Activated naive CD4-positive, alpha-beta T cell treated with anti-CD3 and anti-CD28 coated beads, Interleukin-2, amount 10 ng/mL, durations not matched to agents 7 days and 5 days (primary cell): ENCODE measurements at regions not wholly inside any gene's neighbourhood (a gene's known extent, or its start where the extent isn't known, plus 50 kb on each side); places are given as distances from the start of the nearest gene placed in this dataset.
"Not testable (repeated sequence)": the region's sequence is repeated elsewhere in the genome, so short reads cannot be mapped to it uniquely, and the experiment has no call there.

Experiments
- CTCF ChIA-PET: fragments of 350-600 bp; sonication (Branson Sonifier 250); formaldehyde crosslinking; loops from one replicate; lab custom pipeline; 2021; ENCODE audit warnings: antibody characterized with exemption; lab: Charles Lee
- DNase-seq: peaks from one replicate; pipeline ENCODE4 v3.0.0-alpha.2; 2020
- H3K27ac Mint-ChIP-seq: one replicate; pipeline ENCODE4 v1.8.0; 2021; ENCODE audit warnings: mild to moderate bottlenecking, moderate library complexity, mixed read lengths
- H3K27me3 Mint-ChIP-seq: one replicate; pipeline ENCODE4 v1.8.0; 2021; ENCODE audit warnings: mild to moderate bottlenecking, mixed read lengths
- H3K36me3 Mint-ChIP-seq: one replicate; pipeline ENCODE4 v1.8.0; 2021; ENCODE audit warnings: mixed read lengths
- H3K4me1 Mint-ChIP-seq: one replicate; pipeline ENCODE4 v1.8.0; 2021; ENCODE audit warnings: mixed read lengths
- H3K4me3 Mint-ChIP-seq: one replicate; pipeline ENCODE4 v1.8.0; 2021; ENCODE audit warnings: mild to moderate bottlenecking, moderate library complexity, mixed read lengths
- H3K9me3 Mint-ChIP-seq: one replicate; pipeline ENCODE4 v1.8.0; 2021; ENCODE audit warnings: mixed read lengths

DNA sequence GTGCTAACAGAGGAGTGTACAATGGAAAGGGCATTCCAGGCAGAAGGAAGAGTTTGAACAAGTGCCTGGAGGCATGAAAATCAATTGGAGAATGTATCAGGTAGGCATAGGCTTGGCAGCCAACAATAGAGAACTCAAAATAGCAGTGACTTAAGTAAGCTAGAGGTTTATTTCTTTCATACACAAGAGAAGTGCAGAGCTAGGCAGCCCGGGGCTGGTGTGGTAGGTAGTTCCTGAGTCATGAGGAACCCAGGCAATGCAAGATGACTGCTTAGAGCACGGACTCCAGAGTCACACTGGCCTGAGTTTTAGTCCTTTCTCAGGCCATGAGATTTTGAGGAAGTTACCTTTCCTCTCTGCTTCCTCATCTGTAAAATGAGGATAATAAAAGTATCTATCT, 74.8 kb upstream of the LRRN2 start:
- CTCF ChIA-PET, result interaction anchor here (1.0 to 3.9 kb wide), 4 partner anchors 13 to 257 kb away, joined by 3 to 23 read pairs (median 8); no protein-coding TSS in a partner anchor
- Mint-ChIP-seq H3K4me1 (peaks cover 9% of the 10 kb centered on the region), H3K36me3 (no peaks in the 10 kb centered on the region), H3K27ac (no peak overlapping the region), H3K9me3 (no peaks in the 10 kb centered on the region), H3K27me3 (peaks cover 43% of the 10 kb centered on the region), H3K4me3 (no peak overlapping the region)
- no peak for DNase-seq

DNA sequence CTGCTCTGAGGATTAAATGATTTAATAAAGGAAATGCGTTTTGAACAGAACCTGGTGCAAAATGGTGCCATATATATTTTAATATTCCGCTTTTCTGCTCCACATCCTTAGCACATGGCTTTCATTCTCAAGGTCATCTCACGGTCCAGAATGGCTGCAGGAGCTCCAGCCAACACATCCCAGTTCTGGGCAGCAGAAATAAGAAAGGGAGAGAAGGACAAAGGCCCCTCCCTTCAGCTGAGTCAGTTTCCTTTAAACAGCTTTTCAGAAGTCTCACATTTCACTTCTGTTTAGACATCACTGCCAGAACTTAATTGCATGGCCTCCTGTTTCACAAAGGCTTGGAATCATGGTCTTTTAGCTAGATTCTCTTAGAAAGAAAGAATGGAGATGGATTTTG, 75.2 kb upstream of the LRRN2 start:
- Mint-ChIP-seq H3K4me1 (peaks cover 9% of the 10 kb centered on the region), H3K27ac (no peak overlapping the region), H3K4me3 (no peak overlapping the region), H3K36me3 (no peaks in the 10 kb centered on the region), H3K27me3 (peaks cover 47% of the 10 kb centered on the region), H3K9me3 (no peaks in the 10 kb centered on the region)
- CTCF ChIA-PET, result interaction anchor here (1.0 to 3.9 kb wide), 6 partner anchors 14 to 330 kb away, joined by 3 to 23 read pairs (median 8); no protein-coding TSS in a partner anchor
- no peak for DNase-seq

DNA sequence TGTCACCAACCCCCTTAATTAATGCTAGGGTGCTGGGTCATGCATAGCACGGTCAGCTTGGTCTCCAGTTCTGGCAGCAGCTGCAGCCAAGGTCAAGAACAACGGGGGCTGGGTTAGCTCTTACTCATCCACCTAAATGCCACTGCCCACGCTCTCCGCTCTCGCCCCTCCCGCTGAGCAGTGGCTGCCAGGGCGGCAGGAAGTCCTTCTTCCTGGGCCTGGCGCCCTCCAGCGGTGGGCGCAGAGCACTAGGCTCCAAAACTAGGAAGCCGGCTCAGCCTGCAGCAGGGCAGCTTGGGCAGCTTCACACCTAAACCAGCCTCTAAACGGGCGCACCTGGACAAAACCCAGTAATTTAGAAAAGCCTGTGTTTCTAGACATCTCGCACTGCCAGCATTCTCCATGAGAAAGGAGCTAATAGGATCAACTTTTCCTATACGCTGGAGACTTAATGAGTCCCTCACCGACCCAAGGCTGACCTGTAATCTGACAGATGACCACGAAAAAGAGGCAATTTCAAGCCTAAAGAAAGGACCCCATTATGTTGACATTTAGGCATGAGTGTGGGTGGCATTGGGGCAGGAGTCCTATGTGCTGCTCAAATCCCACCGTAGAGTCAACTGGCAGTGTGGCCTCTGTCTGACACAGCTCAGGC, 78.4 kb upstream of the LRRN2 start:
- CTCF ChIA-PET, result interaction anchor here (0.6 to 4.8 kb wide), 44 partner anchors 9 to 365 kb away, joined by 3 to 92 read pairs (median 4); partner anchors contain the start of gene MDM4
- peak; percentile 84 for DNase-seq
- H3K4me3 Mint-ChIP-seq, result peak overlapping the region; percentile 8

DNA sequence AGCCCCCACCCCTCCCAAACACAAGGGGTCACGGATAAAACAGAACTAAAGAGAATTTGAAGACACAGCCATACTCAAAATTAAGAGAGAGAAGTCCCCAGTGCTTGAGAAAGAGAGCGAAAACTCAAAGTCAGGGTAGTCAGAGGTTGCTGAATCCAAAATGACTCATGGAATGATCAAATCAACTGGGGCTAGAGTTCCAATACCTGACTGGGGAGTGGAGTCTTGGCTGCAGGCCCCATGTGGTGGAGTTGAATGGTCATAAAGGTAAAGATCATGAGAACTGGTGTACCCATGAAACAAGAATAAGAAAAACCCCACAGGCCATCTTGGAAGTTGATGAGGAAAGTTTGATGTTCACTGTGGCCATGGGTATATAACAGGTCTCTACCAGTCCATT, 84.5 kb upstream of the LRRN2 start:
- H3K36me3 Mint-ChIP-seq, result no peaks in the 10 kb centered on the region
- DNase-seq, result no peak
- no peaks in the 10 kb centered on the region for H3K9me3 Mint-ChIP-seq
- peaks cover 63% of the 10 kb centered on the region for H3K27me3 Mint-ChIP-seq
- H3K27ac Mint-ChIP-seq, result no peak overlapping the region
- no peaks in the 10 kb centered on the region for H3K4me1 Mint-ChIP-seq
- CTCF ChIA-PET, result interaction anchor here (1.5 to 3.6 kb wide), 2 partner anchors 22 to 37 kb away, joined by 4 to 9 read pairs; no protein-coding TSS in a partner anchor
- no peak overlapping the region for H3K4me3 Mint-ChIP-seq

More for the DNA sequence above, 78.4 kb upstream of the LRRN2 start:
- H3K36me3 Mint-ChIP-seq, result no peaks in the 10 kb centered on the region
- H3K27ac Mint-ChIP-seq, result no peak overlapping the region
- peaks cover 49% of the 10 kb centered on the region for H3K27me3 Mint-ChIP-seq
- peaks cover 9% of the 10 kb centered on the region for H3K4me1 Mint-ChIP-seq
- no peaks in the 10 kb centered on the region for H3K9me3 Mint-ChIP-seq

DNA sequence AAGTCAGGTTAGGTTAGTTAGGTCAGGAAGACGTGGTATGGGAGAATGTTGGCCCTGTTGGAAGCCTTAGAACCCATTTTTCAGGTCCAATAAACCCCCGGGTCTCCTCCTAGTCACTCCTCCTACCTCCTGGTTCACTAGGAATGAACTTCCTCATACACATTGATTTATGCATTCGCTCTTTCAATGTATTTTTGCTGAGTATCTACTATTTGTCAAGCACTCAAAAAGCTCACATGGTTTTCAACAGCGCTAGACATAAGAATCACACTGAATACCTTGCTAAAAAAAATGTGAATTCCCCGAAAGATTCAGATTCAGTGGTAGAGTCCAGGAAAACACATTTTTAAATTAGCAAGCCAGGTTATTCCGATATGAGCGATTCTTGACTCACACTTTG, 85.8 kb upstream of the LRRN2 start:
- Mint-ChIP-seq H3K4me3 (no peak overlapping the region), H3K27ac (no peak overlapping the region), H3K27me3 (peaks cover 65% of the 10 kb centered on the region), H3K36me3 (no peaks in the 10 kb centered on the region), H3K4me1 (no peaks in the 10 kb centered on the region), H3K9me3 (no peaks in the 10 kb centered on the region)
- no peak for DNase-seq
- CTCF ChIA-PET, result interaction anchor here (1.6 to 3.6 kb wide), 2 partner anchors 21 to 36 kb away, joined by 4 to 9 read pairs; no protein-coding TSS in a partner anchor

DNA sequence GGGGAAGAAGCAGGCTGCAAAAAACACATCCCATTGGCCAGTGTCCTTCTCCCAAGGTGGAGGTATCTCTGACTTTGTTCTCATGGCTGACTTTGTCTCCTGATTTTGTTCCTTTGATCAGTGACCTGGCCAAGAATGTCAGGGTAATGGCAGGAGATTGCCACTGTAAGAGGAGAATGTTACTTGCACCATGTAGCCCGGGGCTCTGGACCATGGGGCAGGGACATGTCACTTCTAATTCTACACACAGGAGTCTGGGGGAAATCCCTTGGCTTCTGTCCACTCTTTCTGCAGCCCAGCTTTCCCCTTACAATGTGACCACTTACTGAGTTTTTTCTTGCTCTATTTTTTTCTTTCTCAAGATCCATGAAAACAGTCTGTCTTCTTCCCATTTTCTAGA, 87.7 kb upstream of the LRRN2 start:
- peaks cover 67% of the 10 kb centered on the region for H3K27me3 Mint-ChIP-seq
- no peak overlapping the region for H3K27ac Mint-ChIP-seq

DNA sequence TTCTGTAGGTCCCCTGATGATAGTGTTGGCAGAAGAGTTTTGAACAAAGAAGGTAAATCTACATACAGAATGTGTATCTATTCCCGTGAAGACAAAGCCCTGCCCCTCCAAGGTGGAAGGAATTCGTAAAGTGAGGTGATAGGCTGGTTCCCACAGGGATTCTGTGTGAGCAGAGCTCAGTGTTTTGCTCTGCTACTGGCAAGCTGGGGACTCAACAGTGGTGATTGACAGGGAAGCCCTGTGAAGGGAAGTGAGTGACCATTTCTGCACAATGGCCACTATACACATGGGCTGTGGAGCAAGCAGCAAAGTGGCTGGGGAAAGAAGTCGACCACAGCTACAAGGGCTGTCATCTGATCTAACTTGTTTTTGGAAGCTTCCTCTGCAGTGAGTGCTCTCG, 90.0 kb upstream of the LRRN2 start:
- CTCF ChIA-PET, result interaction anchor here (2.6 kb wide), 1 partner anchor 16 kb away, joined by 6 read pairs; no protein-coding TSS in a partner anchor
- no peaks in the 10 kb centered on the region for H3K4me1 Mint-ChIP-seq
- no peak overlapping the region for H3K27ac Mint-ChIP-seq
- H3K27me3 Mint-ChIP-seq, result peaks cover 52% of the 10 kb centered on the region
- no peak overlapping the region for H3K4me3 Mint-ChIP-seq
- DNase-seq, result no peak
- H3K36me3 Mint-ChIP-seq, result no peaks in the 10 kb centered on the region
- H3K9me3 Mint-ChIP-seq, result no peaks in the 10 kb centered on the region

More for the DNA sequence above, 87.7 kb upstream of the LRRN2 start:
- Mint-ChIP-seq H3K4me1 (no peaks in the 10 kb centered on the region), H3K36me3 (no peaks in the 10 kb centered on the region), H3K9me3 (no peaks in the 10 kb centered on the region), H3K4me3 (no peak overlapping the region)
- no peak for DNase-seq
- CTCF ChIA-PET, result interaction anchor here (2.4 to 2.6 kb wide), 2 partner anchors 9 to 18 kb away, joined by 6 to 8 read pairs; no protein-coding TSS in a partner anchor

DNA sequence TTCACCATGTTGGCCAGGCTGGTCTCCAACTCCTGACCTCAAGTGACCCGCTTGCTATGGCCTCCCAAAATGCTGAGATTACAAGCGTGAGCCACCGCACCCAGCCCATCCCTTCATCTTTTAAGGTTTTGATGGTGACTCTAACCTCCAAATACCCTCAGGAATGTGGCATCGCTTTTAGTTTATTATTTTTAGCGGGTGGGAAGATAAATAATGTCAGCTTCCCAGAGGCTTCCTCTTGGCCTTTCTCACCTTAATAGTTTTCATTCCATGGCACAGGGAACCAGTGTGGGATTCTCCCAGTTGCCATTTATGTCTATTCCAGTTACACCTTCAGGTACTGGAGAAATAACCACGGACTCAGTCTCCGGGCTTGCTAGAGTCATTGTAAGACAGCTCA, 92.1 kb upstream of the LRRN2 start:
- Mint-ChIP-seq H3K4me3 (no peak overlapping the region), H3K4me1 (no peaks in the 10 kb centered on the region), H3K9me3 (no peaks in the 10 kb centered on the region), H3K36me3 (no peaks in the 10 kb centered on the region), H3K27ac (no peak overlapping the region), H3K27me3 (peaks cover 48% of the 10 kb centered on the region)
- no peak for DNase-seq
- CTCF ChIA-PET, result no interaction called here

DNA sequence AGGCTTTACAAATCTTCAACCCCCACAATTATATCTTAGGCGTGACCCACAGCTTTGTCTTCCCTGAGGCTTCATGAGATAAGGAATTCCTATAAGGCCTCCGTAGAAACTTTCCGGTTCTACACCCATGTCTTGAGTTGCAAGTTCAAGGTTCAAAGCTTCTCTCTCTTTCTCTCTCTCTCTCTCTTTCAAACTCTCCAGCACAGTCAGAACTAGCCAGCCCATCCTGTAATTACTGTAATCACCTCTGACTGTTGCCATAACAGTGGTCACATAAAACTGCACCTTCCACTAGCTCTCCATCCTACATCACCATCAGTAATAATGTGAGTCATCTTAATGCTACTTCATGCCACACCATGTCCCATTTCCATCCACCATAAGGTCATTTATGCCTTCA, 90.0 kb upstream of the NFASC start:
- no peaks in the 10 kb centered on the region for H3K4me1 Mint-ChIP-seq
- CTCF ChIA-PET, result interaction anchor here (0.8 to 1.6 kb wide), 3 partner anchors 11 to 215 kb away, joined by 4 to 9 read pairs (median 4); no protein-coding TSS in a partner anchor
- no peaks in the 10 kb centered on the region for H3K36me3 Mint-ChIP-seq
- DNase-seq, result no peak
- no peak overlapping the region for H3K27ac Mint-ChIP-seq
- no peak overlapping the region for H3K4me3 Mint-ChIP-seq
- H3K9me3 Mint-ChIP-seq, result no peaks in the 10 kb centered on the region
- H3K27me3 Mint-ChIP-seq, result peaks cover 27% of the 10 kb centered on the region

DNA sequence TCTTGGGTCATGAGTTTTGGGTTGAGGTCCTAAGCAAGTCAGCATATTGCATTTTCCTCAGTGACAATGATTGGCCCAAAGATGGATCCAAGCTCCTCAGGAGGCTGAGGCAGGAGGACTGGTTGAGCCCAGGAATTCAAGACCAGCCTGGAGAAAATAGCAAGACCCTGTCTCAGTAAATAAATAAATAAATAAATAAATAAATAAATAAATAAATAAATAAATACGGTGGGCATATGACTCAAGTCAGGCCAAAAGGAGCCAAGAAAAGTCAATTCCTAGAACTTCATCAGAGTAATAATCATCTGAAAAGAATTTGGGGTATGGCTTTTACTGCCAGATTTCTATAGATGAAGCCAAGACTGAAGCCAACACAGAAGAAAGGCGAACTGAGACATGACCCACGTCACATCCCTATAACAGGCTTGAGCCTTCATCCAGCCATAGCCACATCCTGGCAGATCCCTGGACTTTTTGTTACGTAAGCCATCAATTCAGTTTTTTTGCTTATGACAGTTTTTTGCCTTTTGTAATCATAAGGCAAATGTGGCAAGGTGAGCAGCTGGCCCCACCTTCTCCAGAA, 88.5 kb upstream of the NFASC start:
- CTCF ChIA-PET, result no interaction called here
- Mint-ChIP-seq H3K27me3 (peaks cover 22% of the 10 kb centered on the region), H3K4me3 (no peak overlapping the region), H3K36me3 (no peaks in the 10 kb centered on the region), H3K4me1 (no peaks in the 10 kb centered on the region), H3K9me3 (no peaks in the 10 kb centered on the region), H3K27ac (no peak overlapping the region)
- DNase-seq, result no peak

DNA sequence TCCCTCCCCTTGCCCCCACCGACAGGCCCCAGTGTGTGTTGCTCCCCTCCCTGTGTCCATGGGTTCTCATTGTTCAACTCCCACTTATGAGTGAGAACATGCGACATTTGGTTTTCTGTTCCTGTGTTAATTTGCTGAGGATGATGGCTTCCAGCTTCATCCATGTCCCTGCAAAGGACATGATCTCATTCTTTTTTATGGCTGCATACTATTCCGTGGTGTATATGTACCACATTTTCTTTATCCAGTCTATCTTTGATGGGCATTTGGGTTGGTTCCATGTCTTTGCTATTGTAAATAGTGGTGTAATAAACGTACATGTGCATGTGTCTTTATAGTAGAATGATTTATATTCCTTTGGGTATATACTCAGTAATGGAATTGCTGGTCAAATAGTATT, 85.6 kb upstream of the NFASC start:
- H3K27me3 Mint-ChIP-seq, result peaks cover 29% of the 10 kb centered on the region
- DNase-seq, result not testable (repeated sequence)

DNA sequence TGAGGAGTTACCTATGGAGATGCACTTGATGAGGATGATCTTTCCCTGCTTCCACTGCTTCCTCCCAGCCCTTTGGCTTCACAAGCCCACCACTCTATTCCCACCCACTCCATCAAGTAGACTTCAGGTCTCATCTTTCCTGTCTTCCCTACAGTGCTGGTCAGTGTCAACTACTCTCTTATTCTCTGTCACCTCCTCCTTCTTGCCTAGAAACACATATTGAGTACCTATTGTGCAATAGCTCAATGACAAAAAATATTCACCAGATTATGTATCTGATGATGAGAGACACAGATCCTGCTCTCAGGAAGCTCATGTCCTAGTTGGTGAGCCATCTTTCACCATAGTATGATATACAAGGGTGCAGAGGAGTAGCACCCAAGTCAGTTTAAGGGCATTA, 82.2 kb upstream of the NFASC start:
- H3K27me3 Mint-ChIP-seq, result peaks cover 41% of the 10 kb centered on the region

More for the DNA sequence above, 85.6 kb upstream of the NFASC start:
- H3K4me1 Mint-ChIP-seq, H3K9me3 Mint-ChIP-seq, H3K4me3 Mint-ChIP-seq, H3K27ac Mint-ChIP-seq, H3K36me3 Mint-ChIP-seq: not testable (repeated sequence)
- CTCF ChIA-PET, result interaction anchor here (1.0 kb wide), 2 partner anchors 16 to 38 kb away, joined by 3 to 5 read pairs; no protein-coding TSS in a partner anchor

DNA sequence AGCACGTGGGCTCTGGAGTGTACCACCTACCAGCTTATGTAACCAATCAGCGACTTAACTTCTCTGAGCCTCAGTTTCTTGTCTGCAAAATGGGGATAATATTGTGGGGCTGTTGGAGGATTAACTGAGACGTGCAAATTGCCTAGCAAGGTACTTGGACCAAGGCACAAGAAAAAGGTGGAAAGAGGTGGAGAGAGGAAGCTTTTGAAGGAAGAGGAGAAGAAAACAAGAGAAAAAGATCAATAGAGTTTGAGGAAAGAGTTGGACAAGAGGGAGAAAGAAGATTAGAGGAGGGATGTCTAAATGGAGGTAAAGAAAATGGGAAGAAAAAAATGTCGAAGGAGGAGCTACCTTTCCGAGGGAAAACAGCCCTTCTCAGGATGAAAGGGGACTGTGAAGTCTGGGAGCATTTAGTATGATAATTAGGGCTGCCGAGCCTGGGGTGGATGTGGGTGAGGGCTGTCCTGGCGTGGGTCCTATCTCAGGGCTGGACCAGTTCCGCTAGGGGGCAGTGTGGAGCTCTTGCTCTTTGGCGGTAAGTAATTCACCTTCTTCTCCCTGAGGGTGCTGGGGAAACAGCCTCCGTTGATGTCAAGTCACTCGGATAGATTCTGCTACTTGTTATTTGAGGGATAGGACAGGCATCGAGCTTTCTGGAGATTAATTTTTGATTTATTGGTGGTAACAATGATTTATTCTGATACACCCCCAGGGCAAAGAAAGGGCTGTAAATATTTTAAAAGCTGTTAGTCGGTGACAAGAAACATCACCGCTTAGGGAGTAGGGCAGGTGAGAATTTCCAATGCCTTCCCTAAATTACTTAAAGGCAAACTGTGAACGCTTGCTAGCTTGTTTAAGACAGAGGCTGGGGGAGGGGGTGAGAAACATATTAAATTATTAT, 79.0 kb upstream of the NFASC start:
- no peaks in the 10 kb centered on the region for H3K9me3 Mint-ChIP-seq
- no peaks in the 10 kb centered on the region for H3K36me3 Mint-ChIP-seq
- H3K4me1 Mint-ChIP-seq, result peaks cover 6% of the 10 kb centered on the region
- CTCF ChIA-PET, result interaction anchor here (0.7 to 3.3 kb wide), 32 partner anchors 9 to 701 kb away, joined by 3 to 41 read pairs (median 4); no protein-coding TSS in a partner anchor
- H3K4me3 Mint-ChIP-seq, result no peak overlapping the region
- peak; percentile 90 for DNase-seq
- no peak overlapping the region for H3K27ac Mint-ChIP-seq
- peaks cover 49% of the 10 kb centered on the region for H3K27me3 Mint-ChIP-seq

More for the DNA sequence above, 82.2 kb upstream of the NFASC start:
- Mint-ChIP-seq H3K27ac (no peak overlapping the region), H3K9me3 (no peaks in the 10 kb centered on the region), H3K36me3 (no peaks in the 10 kb centered on the region), H3K4me1 (peaks cover 2% of the 10 kb centered on the region), H3K4me3 (no peak overlapping the region)
- DNase-seq, result no peak
- CTCF ChIA-PET, result interaction anchor here (1.0 to 1.5 kb wide), 2 partner anchors 18 to 29 kb away, joined by 4 to 11 read pairs; no protein-coding TSS in a partner anchor
